PC-9 (cell line): ENCODE measurements at regions not wholly inside any gene's neighbourhood (a gene's known extent, or its start where the extent isn't known, plus 50 kb on each side); places are given as distances from the start of the nearest gene placed in this dataset.

Experiments used
- CTCF ChIP-seq: fragments of 200-600 bp; sonication (generic); conservative IDR thresholded peaks from 2 replicates; pipeline ENCODE4 v1.6.1; 2017; ENCODE audit warnings: mixed run types, antibody characterized with exemption, mild to moderate bottlenecking, moderate library complexity
- EZH2 ChIP-seq: fragments of 200-600 bp; sonication (generic); IDR thresholded peaks from 2 replicates; pipeline ENCODE4 v1.8.0; 2017; ENCODE audit warnings: antibody characterized with exemption, low read depth

DNA sequence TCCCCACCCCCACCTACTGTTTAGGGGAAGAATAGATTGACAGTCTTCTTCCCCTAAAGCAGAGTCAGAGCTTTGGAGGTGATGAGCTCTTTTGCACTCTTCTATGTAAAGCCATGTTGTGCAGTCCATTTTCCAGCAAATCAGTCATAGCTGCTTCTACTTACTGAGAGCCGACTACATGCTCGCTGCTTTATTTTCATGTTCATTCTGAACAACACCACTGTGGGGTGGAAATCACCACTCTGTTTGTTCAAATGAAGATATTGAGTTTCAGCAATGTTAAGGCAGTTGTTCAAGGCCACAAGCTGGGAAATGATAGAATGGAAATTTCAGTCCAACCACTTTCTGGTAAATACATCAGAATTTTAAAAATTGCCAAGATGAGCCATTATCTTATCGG is 88.3 kb downstream of the INSIG2 start:
- TF ChIP-seq CTCF (no peak), EZH2 (no peak)
